OCI-M1 (cell line): ENCODE measurements at regions not wholly inside any gene's neighbourhood (a gene's known extent, or its start where the extent isn't known, plus 50 kb on each side); places are given as distances from the start of the nearest gene placed in this dataset.

Experiments
- DNase-seq: peaks from one replicate; lab custom pipeline; 2025; lab: John Stamatoyannopoulos, UW

GRCh38 chr1:13968361-13968760, 268.4 kb downstream of the PRDM2 start:
- no peak for DNase-seq

DNA sequence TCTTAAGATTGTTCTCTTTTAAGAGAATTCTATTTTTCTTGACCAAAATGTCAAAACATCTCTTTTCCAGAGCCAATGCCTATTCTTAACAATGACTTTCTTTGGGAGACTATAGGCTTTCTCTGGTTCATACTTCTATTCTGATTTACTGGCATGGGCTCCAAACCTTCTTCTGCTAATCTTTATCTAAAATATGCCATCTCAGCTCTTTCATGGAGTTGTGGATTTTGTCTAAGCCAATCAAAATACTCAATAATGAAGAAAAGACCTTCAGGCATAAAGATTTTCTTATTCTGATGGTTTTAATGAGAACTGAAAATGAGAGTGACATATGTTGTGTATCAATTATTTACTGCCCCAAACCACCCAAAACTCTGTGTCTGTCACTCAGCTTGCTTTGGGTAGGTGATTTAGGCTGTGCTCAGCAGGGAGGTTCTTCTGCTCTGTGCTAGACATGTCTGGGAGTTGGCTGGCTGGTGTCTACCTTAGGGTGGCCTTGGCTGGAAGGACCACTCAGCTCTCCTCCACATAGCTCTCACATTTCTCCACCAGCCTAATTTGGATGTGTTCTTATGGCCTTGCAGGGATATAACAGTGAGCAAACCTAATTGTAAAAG, 270.8 kb downstream of the PRDM2 start:
- DNase-seq = no peak

DNA sequence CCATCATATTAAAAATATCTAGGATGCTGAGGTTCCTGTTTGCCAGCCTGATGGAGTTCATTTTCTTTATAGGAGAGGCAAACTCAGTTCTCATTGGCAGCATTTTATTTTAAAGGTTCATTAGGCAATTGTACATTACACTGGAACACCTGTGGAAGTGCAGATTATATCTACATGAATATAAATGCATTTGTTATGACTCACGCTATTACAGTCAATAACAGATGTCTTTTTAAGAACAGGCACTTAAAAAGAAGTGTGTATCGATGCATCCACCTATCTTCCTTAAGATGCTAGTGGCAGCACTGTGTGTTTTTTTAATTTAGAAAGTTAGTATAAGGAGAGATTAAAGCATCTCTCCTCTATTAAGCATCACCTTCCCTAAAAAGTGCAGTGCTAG, 276.5 kb downstream of the PRDM2 start:
- DNase-seq = no peak

DNA sequence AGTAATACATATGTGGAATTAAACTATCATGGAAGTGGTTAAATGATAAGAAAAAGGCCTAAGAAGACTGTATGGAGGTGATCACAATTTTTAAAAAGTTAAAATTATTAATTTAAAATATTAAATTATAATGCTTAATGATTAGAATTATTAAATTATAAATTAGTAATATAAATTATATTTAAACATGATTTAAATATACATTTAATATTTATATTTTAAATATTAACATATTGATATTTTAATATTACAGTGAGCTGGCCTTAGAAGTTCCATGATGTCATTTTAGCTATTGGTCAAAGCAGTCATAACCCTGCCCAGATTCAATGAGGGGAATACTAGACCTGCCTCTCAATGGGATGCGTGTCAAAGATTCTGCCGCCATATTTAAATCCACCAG, 281.2 kb downstream of the PRDM2 start:
- DNase-seq = no peak

- no peak for DNase-seq
These were observed 283.4 kb downstream of the PRDM2 start for GRCh38 chr1:13983393-13983792.

GRCh38 chr1:13990939-13991338, 291.0 kb downstream of the PRDM2 start:
- no peak for DNase-seq

DNA sequence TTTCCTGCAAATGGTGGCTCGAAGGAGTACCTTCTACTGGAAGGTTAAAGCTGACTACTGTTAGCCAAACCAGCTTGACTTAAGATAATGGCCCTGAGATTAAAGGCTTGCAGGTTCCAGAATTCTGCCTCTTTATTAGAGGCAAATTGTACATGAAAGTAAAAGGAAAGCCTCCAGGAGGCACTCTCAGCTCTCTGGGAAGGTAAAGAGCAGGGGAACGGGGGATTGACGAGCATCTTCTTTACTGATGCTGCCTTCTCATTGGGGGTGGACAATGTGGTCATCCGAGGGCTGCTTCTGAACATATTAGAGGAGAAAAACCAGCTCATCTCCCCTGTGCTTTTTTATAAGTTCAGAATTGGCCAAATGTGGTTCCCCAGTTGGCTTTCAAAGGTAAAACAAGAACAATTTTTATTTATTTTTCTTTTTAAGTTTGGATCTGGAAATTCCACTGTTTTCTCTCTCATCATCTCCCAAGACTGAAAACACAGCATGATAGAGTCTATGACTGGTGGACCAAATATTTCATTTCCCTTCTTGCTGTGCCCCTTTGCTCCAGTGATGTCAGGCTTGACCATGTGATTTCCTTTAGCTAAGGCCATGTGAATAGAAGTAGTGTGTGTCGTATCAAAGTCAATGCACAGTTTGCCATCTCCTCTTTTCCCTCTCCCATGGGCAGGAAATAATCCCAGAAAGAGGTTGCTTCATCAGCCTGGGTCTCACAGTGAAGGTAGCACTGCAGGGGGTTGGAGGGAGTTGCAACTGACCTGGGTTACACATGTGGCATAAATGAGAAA, 292.7 kb downstream of the PRDM2 start:
- DNase-seq = no peak

DNA sequence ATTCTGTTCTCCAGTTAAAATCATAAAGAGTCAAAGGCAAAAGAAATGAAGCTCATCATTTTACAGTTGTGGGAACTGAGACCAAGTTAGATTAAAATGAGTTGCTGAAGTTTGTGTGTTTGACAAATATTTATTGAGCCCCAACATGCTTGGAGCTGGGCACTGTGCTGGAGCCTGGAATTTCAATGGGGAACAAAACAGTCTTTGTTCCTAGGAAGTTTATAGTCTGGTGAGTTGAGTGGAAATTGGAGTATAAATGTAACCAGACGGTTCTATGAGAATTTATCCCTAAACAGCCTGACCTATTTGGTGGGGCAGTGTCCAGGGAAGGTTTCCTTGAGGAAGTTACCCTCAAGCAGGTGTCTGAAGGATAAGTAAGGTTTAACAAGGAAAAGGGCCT, 294.4 kb downstream of the PRDM2 start:
- no peak for DNase-seq

- no peak for DNase-seq
These were observed 296.3 kb downstream of the PRDM2 start for GRCh38 chr1:13996334-13996733.

DNA sequence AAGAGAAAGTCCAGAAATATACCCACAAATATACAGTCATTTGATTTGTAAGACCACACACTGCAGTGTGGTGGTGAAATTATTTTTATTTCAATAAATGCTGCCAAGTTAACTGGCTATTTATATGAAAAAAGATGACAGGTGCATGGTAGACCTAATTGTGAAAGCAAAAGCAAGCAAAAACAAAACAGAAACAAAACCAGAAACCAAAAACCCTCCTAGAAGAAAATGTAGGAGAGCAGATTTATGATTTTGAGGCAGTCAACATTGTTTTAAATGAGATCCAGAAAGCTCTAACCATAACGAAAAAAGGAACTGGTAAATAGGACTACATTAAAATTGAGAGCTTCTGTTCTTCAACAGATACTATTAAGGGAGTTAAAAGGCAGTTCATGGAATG, 303.6 kb downstream of the PRDM2 start:
- DNase-seq = peak; percentile 8

DNA sequence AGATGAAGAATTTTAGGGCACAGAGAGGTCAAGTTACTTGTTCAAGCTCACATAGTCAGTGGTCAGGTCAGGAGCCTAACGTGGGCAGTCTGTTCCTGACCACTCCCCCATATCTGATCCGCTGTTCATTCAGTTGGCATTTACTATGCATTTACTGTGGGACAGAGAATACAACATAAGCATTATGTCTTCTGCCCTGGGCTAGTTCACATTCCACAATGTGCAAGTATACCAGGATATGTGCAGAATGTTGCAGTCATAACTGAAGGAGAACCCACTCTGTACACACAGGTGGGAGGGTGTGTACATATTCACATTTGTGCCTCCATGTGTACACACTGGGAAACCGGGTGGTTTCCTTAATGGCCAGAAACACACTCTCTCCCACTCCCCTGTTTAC, 309.6 kb downstream of the PRDM2 start:
- no peak for DNase-seq

DNA sequence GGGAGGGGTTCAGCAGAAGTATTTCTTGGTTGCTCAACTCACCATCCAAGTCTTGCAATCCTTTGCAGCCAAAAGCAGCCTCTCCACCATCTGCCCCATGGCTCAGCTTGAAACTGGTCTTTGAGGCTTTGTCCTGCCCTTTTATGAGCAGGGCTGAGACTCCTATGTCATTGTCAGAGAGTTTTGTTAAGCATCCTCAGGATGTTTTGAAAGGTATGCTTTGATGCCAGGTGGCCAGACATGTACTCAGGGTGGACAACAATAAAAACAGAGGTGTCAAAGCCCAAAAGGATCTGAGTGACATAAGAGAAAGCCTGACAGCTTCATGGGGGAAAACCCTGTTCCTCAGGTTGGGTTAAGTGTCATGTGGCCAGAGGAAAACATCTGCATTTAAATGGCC, 310.5 kb downstream of the PRDM2 start:
- DNase-seq = no peak

DNA sequence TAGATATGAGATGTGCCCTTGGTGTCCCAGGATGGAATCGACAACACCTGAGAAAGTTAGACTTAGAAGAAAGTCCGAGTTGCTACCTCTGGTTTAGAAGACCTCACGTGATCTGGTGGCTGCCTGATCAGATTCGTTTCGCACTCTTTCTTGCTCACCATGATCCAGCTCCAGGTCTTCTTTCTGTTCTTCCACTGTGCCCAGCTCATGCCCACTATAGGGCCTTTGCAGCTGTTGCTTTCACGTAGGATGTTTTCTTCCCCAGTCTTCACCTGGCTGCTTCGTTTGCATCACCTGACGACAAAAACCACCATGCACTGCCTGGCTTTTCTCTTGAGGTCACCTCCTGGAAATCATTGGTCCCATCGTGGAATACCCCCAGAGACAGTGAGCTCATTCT, 311.1 kb downstream of the PRDM2 start:
- no peak for DNase-seq

DNA sequence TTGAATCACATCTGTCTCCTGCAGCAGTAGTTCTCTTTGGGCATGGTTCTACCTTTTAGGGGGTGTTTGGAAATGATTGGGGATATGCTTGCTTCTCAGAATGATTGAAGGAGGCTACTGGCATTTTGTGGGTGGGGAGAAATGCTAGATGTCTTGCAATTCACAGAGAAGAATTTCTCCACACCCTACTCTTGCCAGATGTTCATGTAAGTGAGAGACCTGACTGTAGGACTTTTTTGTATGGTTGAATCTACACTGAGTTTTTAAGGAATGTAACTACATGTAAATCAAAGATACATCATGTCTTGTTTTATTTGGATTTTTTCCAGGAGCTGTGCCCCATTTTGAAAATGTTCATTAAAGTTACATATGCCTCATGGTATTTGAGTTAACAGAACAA, 311.9 kb downstream of the PRDM2 start:
- DNase-seq = no peak

DNA sequence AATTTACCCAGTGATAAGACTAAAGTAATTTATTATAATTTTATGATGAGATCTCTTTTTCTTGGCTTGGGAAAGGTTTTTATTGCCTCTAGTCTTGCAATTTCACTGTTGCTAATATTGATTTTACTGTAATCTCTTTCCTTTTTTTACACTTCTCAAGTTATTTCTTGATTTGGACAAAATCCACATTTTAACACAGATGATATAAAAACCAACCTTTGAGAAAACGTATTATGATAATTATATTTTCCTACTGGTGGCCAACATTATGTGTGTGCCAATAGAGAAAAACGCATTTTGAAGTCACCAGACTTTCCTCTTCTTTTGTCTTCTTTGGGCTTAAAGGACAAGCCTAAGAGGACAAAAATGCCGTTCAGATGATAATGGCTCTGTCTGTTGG, 314.9 kb downstream of the PRDM2 start:
- DNase-seq = no peak

GRCh38 chr1:14015917-14016316, 315.9 kb downstream of the PRDM2 start:
- no peak for DNase-seq

- no peak for DNase-seq
These were observed 317.6 kb downstream of the PRDM2 start for GRCh38 chr1:14017531-14017961.

GRCh38 chr1:14019461-14019860, 319.5 kb downstream of the PRDM2 start:
- DNase-seq = no peak

- no peak for DNase-seq
These were observed 320.0 kb downstream of the PRDM2 start for GRCh38 chr1:14020006-14020405.

GRCh38 chr1:14027099-14027498, 327.1 kb downstream of the PRDM2 start:
- no peak for DNase-seq

- no peak for DNase-seq
These were observed 331.5 kb downstream of the PRDM2 start for GRCh38 chr1:14031461-14031860.

- no peak for DNase-seq
These were observed 334.5 kb downstream of the PRDM2 start for GRCh38 chr1:14034506-14034905.

DNA sequence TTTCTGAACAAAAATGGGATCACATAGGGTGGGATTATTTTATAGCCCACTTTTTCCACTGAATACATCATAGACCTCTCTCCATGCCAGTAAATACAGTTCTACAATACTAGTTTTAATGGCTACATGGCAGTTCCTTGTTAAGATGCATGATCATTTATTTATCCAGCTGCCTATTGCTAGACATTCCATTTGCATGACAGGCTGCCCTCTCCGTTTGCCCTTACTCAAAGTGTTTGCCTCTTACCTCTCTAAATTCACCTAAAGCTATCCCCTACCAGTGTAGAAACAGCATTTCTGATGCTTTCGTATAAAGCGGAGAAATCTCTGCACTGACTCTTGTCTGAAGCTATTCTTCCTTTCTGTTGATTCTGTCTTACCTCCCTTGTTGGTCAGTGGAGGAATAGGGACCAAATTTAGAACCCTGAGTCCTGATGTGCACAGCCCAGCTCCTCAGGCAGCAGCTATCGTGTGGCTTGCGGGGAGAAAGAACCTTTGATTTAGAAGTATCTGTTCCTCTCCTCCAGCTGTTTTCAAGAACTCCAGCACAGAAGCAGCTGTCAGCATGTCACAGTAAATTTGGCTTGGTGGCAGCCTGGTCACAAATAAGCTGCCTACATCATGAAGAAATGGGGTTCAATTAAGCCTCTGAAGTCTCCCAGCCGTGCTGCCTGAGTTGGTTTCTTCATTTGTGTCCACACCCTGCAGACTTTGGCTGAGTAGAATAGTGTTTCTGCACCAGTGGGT, 337.3 kb downstream of the PRDM2 start:
- DNase-seq = no peak
